ENCODE measurements at regions not wholly inside any gene's neighbourhood (a gene's known extent, or its start where the extent isn't known, plus 50 kb on each side); places are given as distances from the start of the nearest gene placed in this dataset.
"Not testable (repeated sequence)": the region's sequence is repeated elsewhere in the genome, so short reads cannot be mapped to it uniquely, and the experiment has no call there.

GRCh38 chr3:186444288-186444687 is 82.3 kb upstream of the DGKG start:
- DNase-seq (ENCODE audit: low read depth, low spot score), result no peak
- no peak overlapping the region for H3K4me3 Mint-ChIP-seq
- TF ChIP-seq, protein P1, sequence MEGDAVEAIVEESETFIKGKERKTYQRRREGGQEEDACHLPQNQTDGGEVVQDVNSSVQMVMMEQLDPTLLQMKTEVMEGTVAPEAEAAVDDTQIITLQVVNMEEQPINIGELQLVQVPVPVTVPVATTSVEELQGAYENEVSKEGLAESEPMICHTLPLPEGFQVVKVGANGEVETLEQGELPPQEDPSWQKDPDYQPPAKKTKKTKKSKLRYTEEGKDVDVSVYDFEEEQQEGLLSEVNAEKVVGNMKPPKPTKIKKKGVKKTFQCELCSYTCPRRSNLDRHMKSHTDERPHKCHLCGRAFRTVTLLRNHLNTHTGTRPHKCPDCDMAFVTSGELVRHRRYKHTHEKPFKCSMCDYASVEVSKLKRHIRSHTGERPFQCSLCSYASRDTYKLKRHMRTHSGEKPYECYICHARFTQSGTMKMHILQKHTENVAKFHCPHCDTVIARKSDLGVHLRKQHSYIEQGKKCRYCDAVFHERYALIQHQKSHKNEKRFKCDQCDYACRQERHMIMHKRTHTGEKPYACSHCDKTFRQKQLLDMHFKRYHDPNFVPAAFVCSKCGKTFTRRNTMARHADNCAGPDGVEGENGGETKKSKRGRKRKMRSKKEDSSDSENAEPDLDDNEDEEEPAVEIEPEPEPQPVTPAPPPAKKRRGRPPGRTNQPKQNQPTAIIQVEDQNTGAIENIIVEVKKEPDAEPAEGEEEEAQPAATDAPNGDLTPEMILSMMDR (conservative IDR thresholded peaks at IDR 0.05), result no peak
- no peaks in the 10 kb centered on the region for H3K36me3 Mint-ChIP-seq (ENCODE audit: low read depth)
- H3K27me3 Mint-ChIP-seq (ENCODE audit: low read depth), result no peaks in the 10 kb centered on the region
- no peaks in the 10 kb centered on the region for H3K4me1 Mint-ChIP-seq
- H3K9me3 Mint-ChIP-seq, result no peaks in the 10 kb centered on the region
- no peak overlapping the region for H3K27ac Mint-ChIP-seq (ENCODE audit: unreplicated experiment)

DNA sequence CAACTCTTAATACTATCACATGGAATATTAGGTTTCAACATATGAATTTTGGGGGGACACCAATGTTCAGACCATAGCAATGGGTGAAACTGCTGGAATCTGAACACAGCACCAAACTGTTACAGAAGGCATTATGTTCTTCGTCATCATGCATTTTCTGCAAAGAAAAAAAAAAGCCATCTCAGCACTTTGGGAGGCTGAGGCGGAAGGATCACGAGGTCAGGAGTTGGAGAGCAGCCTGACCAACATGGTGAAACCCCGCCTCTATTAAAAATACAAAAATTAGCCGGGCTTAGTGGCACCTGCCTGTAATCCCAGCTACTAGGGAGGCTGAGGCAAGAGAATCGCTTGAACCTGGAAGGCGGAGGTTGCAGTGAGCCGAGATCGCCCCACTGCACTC is 80.9 kb upstream of the DGKG start:
- not testable (repeated sequence) for H3K4me3 Mint-ChIP-seq; H3K27me3 Mint-ChIP-seq (ENCODE audit: low read depth); H3K9me3 Mint-ChIP-seq; DNase-seq (ENCODE audit: low read depth, low spot score); H3K4me1 Mint-ChIP-seq; H3K27ac Mint-ChIP-seq (ENCODE audit: unreplicated experiment); H3K36me3 Mint-ChIP-seq (ENCODE audit: low read depth)

DNA sequence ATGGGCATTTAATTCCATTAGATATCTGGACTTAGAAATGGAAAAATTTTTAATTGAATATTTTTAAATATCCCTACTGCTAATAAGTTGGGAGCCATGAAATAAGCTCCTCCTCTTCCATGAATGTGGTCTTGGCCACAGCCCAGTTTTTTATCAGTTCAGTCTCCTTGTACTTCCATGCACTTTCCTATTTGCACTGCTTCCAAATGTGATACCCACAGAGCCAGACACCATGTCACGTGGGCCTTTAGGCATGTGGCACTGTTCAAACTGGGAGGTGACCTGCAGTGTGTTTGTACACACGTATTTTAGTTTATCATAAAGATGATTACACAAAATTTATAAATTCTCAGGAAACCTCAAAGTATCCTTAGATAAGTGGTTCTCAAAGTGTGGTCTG is 80.1 kb upstream of the DGKG start:
- TF ChIP-seq, protein P1 (conservative IDR thresholded peaks at IDR 0.05), result no peak
- Mint-ChIP-seq H3K27ac (ENCODE audit: unreplicated experiment) (no peak overlapping the region), H3K27me3 (ENCODE audit: low read depth) (no peaks in the 10 kb centered on the region), H3K4me1 (no peaks in the 10 kb centered on the region), H3K36me3 (ENCODE audit: low read depth) (no peaks in the 10 kb centered on the region), H3K9me3 (no peaks in the 10 kb centered on the region), H3K4me3 (no peak overlapping the region)
- DNase-seq (ENCODE audit: low read depth, low spot score), result no peak

- no peak for DNase-seq (ENCODE audit: low read depth, low spot score)
- TF ChIP-seq, protein P1 (conservative IDR thresholded peaks at IDR 0.05), result no peak
- Mint-ChIP-seq H3K36me3 (ENCODE audit: low read depth) (no peaks in the 10 kb centered on the region), H3K27me3 (ENCODE audit: low read depth) (no peaks in the 10 kb centered on the region), H3K4me1 (no peaks in the 10 kb centered on the region), H3K9me3 (no peaks in the 10 kb centered on the region), H3K4me3 (no peak overlapping the region), H3K27ac (ENCODE audit: unreplicated experiment) (no peak overlapping the region)
Observed at GRCh38 chr3:186440891-186441290, 78.9 kb upstream of the DGKG start.

- Mint-ChIP-seq H3K27ac (ENCODE audit: unreplicated experiment) (no peak overlapping the region), H3K4me3 (no peak overlapping the region), H3K27me3 (ENCODE audit: low read depth) (no peaks in the 10 kb centered on the region), H3K9me3 (no peaks in the 10 kb centered on the region), H3K36me3 (ENCODE audit: low read depth) (no peaks in the 10 kb centered on the region), H3K4me1 (no peaks in the 10 kb centered on the region)
- no peak for DNase-seq (ENCODE audit: low read depth, low spot score)
- TF ChIP-seq, protein P1 (conservative IDR thresholded peaks at IDR 0.05), result no peak
Observed at GRCh38 chr3:186439725-186440124, 77.7 kb upstream of the DGKG start.

DNA sequence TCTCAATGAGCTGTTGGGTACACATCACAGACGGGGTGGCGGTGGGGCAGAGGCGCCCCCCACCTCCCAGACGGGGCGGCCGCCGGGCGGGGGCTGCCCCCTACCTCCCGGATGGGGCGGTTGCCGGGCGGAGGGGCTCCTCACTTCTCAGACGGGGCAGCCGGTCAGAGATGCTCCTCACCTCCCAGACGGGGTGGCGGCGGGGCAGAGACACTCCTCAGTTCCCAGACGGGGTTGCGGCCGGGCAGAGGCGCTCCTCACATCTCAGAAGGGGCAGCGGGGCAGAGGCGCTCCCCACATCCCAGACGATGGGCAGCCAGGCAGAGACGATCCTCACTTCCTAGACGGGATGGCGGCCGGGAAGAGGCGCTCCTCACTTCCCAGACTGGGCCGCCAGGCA is 73.3 kb upstream of the DGKG start:
- not testable (repeated sequence) for H3K36me3 Mint-ChIP-seq (ENCODE audit: low read depth); H3K9me3 Mint-ChIP-seq; H3K27ac Mint-ChIP-seq (ENCODE audit: unreplicated experiment); DNase-seq (ENCODE audit: low read depth, low spot score); H3K4me3 Mint-ChIP-seq; H3K4me1 Mint-ChIP-seq; H3K27me3 Mint-ChIP-seq (ENCODE audit: low read depth)

Measured in neural crest cell (in vitro differentiated cells).